Gastroesophageal sphincter (tissue), 4 donors: ENCODE measurements at regions not wholly inside any gene's neighbourhood (a gene's known extent, or its start where the extent isn't known, plus 50 kb on each side); places are given as distances from the start of the nearest gene placed in this dataset.

Experiments used
- ATAC-seq: fragments of 150-250 bp; one replicate; pipeline ENCODE4 v1.9.1; 2016; ENCODE audit warnings: mild to moderate bottlenecking, moderate library complexity
- H3K27ac ChIP-seq, 4 donors: fragments of 200-600 bp; sonication (generic) in 3 of 4; 1 replicate in 3 of 4; 2 replicates in 1 of 4; pipeline ENCODE4 v1.5.1; 2016 to 2019
- H3K27me3 ChIP-seq: fragments of 200-600 bp; sonication (generic); one replicate; pipeline ENCODE4 v1.5.1; 2019
- H3K36me3 ChIP-seq, 2 donors: fragments of 200-600 bp; sonication (generic); one replicate each; pipeline ENCODE4 v1.5.1; 2019; ENCODE audit warnings: control low read depth in 1 of 2
- H3K4me1 ChIP-seq, 3 donors: fragments of 200-600 bp; sonication (generic); 1 replicate in 2 of 3; 2 replicates in 1 of 3; pipeline ENCODE4 v1.5.1; 2016 to 2019; ENCODE audit warnings: control low read depth in 2 of 3
- H3K4me3 ChIP-seq, 2 donors: fragments of 200-600 bp; sonication (generic); one replicate each; pipeline ENCODE4 v1.5.1; 2019; ENCODE audit warnings: mild to moderate bottlenecking in 1 of 2, moderate library complexity in 1 of 2
- H3K9me3 ChIP-seq, 3 donors: fragments of 200-600 bp; sonication (generic); one replicate each; pipeline ENCODE4 v1.5.1; 2017 to 2019; ENCODE audit warnings: control low read depth in 2 of 3
- CTCF ChIP-seq, 4 experiments: fragments of 200-600 bp in 2 of 4; fragments of 450-650 bp in 2 of 4; sonication (generic) in 1 of 4; IDR thresholded peaks; one replicate each; pipeline ENCODE4 v1.5.1; 2017 to 2019; ENCODE audit warnings: antibody characterized with exemption in 4 of 4, mild to moderate bottlenecking in 2 of 4, moderate library complexity in 2 of 4
- EP300 ChIP-seq: sonication (generic); formaldehyde crosslinking; IDR thresholded peaks from one replicate; pipeline ENCODE4 v1.6.1; 2017; ENCODE audit warnings: antibody characterized with exemption, mild to moderate bottlenecking
- POLR2A ChIP-seq, 2 donors: fragments of 450-650 bp; IDR thresholded peaks; one replicate each; pipeline ENCODE4 v1.6.1; 2017; ENCODE audit warnings: antibody characterized with exemption in 2 of 2, mild to moderate bottlenecking in 2 of 2, moderate library complexity in 1 of 2
- POLR2AphosphoS5 ChIP-seq: sonication (generic); formaldehyde crosslinking; IDR thresholded peaks from one replicate; pipeline ENCODE4 v1.6.1; 2017; ENCODE audit warnings: antibody characterized with exemption
- WGBS, 2 donors: methylation state at CpG; one replicate each; pipeline ENCODE4 v1.1.5; 2018; ENCODE audit warnings: low coverage in 1 of 2; 5-methylcytosine and 5-hydroxymethylcytosine counted together

- 40 to 51% methylated on average over 5 of the region's 5 CpGs for WGBS, 2 donors
- TF ChIP-seq POLR2AphosphoS5 (no peak), EP300 (no peak), CTCF (IDR thresholded peaks at IDR 0.05) (no peak), POLR2A (IDR thresholded peaks at IDR 0.05) (no peak)
- ATAC-seq = no peak
- Histone ChIP-seq H3K36me3 (no peaks in the 10 kb centered on the region), H3K27ac (no peak overlapping the region), H3K27me3 (no peaks in the 10 kb centered on the region), H3K4me1 (no peaks in the 10 kb centered on the region), H3K9me3 (no peaks in the 10 kb centered on the region), H3K4me3 (no peak overlapping the region)
These were observed 103.3 kb upstream of the ZFHX3 start for GRCh38 chr16:73151225-73151624.

GRCh38 chr16:73150786-73151185 lies 102.9 kb upstream of the ZFHX3 start:
- no peak for ATAC-seq
- no peaks in the 10 kb centered on the region for H3K9me3 ChIP-seq
- TF ChIP-seq CTCF (IDR thresholded peaks at IDR 0.05) = no peak
- TF ChIP-seq EP300 = no peak
- no peak for TF ChIP-seq POLR2AphosphoS5
- TF ChIP-seq POLR2A (IDR thresholded peaks at IDR 0.05) = no peak
- WGBS, 2 donors = 70 to 87% methylated on average over 2 to 4 of the region's 4 CpGs
- no peak overlapping the region for H3K27ac ChIP-seq
- H3K36me3 ChIP-seq = no peaks in the 10 kb centered on the region
- no peaks in the 10 kb centered on the region for H3K4me1 ChIP-seq
- H3K4me3 ChIP-seq = no peak overlapping the region
- no peaks in the 10 kb centered on the region for H3K27me3 ChIP-seq

GRCh38 chr16:73149334-73149733 lies 101.4 kb upstream of the ZFHX3 start:
- TF ChIP-seq CTCF (IDR thresholded peaks at IDR 0.05) = no peak
- TF ChIP-seq EP300 = no peak
- no peak for TF ChIP-seq POLR2AphosphoS5
- TF ChIP-seq POLR2A (IDR thresholded peaks at IDR 0.05) = no peak
- no peak overlapping the region for H3K4me3 ChIP-seq
- no peaks in the 10 kb centered on the region for H3K9me3 ChIP-seq
- no peak for ATAC-seq
- H3K36me3 ChIP-seq = no peaks in the 10 kb centered on the region
- H3K27ac ChIP-seq = no peak overlapping the region
- WGBS, 2 donors = 58 to 65% methylated on average over 6 to 7 of the region's 7 CpGs
- no peaks in the 10 kb centered on the region for H3K27me3 ChIP-seq
- no peaks in the 10 kb centered on the region for H3K4me1 ChIP-seq

- 53 to 64% methylated on average over 2 to 3 of the region's 3 CpGs for WGBS, 2 donors
- no peak overlapping the region for H3K27ac ChIP-seq
- H3K27me3 ChIP-seq = peaks cover 7% of the 10 kb centered on the region
- H3K36me3 ChIP-seq = no peaks in the 10 kb centered on the region
- no peak for TF ChIP-seq CTCF (IDR thresholded peaks at IDR 0.05)
- TF ChIP-seq POLR2A (IDR thresholded peaks at IDR 0.05) = no peak
- TF ChIP-seq POLR2AphosphoS5 = no peak
- TF ChIP-seq EP300 = no peak
- H3K4me1 ChIP-seq = no peaks in the 10 kb centered on the region
- no peaks in the 10 kb centered on the region for H3K9me3 ChIP-seq
- no peak for ATAC-seq
- no peak overlapping the region for H3K4me3 ChIP-seq
These were observed 100.0 kb upstream of the ZFHX3 start for GRCh38 chr16:73147958-73148357.

- TF ChIP-seq EP300 (no peak), POLR2A (IDR thresholded peaks at IDR 0.05) (no peak)
- 83 to 92% methylated on average over 2 to 8 of the region's 10 CpGs for WGBS, 2 donors
- H3K4me3 ChIP-seq = no peak overlapping the region
- H3K4me1 ChIP-seq = no peaks in the 10 kb centered on the region
- no peaks in the 10 kb centered on the region for H3K36me3 ChIP-seq
- peaks cover 19% of the 10 kb centered on the region for H3K27me3 ChIP-seq
- H3K27ac ChIP-seq = peak overlapping the region in 1 of 4 donors; percentile 65
- ATAC-seq = no peak
- no peaks in the 10 kb centered on the region for H3K9me3 ChIP-seq
These were observed 97.4 kb upstream of the ZFHX3 start for GRCh38 chr16:73145166-73145880.
